ENCODE measurements at regions not wholly inside any gene's neighbourhood (a gene's known extent, or its start where the extent isn't known, plus 50 kb on each side); places are given as distances from the start of the nearest gene placed in this dataset.
"Not testable (repeated sequence)": the region's sequence is repeated elsewhere in the genome, so short reads cannot be mapped to it uniquely, and the experiment has no call there.

GRCh38 chr19:34023381-34023780, 148.9 kb upstream of the LSM14A start:
- DNase-seq (ENCODE audit: low read depth) = no peak

- no peak for DNase-seq (ENCODE audit: low read depth)
Observed at GRCh38 chr19:34033880-34034279, 138.4 kb upstream of the LSM14A start.

GRCh38 chr19:34034318-34034846, 137.9 kb upstream of the LSM14A start:
- DNase-seq (ENCODE audit: low read depth) = no peak

GRCh38 chr19:34041925-34042521, 130.3 kb upstream of the LSM14A start:
- DNase-seq (ENCODE audit: low read depth) = no peak

- no peak for DNase-seq (ENCODE audit: low read depth)
Observed at GRCh38 chr19:34044021-34044420, 128.3 kb upstream of the LSM14A start.

- DNase-seq (ENCODE audit: low read depth) = no peak
Observed at GRCh38 chr19:34049944-34050343, 122.4 kb upstream of the LSM14A start.

- not testable (repeated sequence) for DNase-seq (ENCODE audit: low read depth)
Observed at GRCh38 chr19:34050430-34050829, 121.9 kb upstream of the LSM14A start.

- no peak for DNase-seq (ENCODE audit: low read depth)
Observed at GRCh38 chr19:34051255-34051654, 121.0 kb upstream of the LSM14A start.

GRCh38 chr19:34057155-34057554, 115.1 kb upstream of the LSM14A start:
- DNase-seq (ENCODE audit: low read depth) = no peak

GRCh38 chr19:34066007-34066643, 106.2 kb upstream of the LSM14A start:
- no peak for DNase-seq (ENCODE audit: low read depth)

- DNase-seq (ENCODE audit: low read depth) = no peak
Observed at GRCh38 chr19:34067861-34068271, 104.4 kb upstream of the LSM14A start.

- DNase-seq (ENCODE audit: low read depth) = no peak
Observed at GRCh38 chr19:34075661-34076091, 96.6 kb upstream of the LSM14A start.

- no peak for DNase-seq (ENCODE audit: low read depth)
Observed at GRCh38 chr19:34082289-34083077, 89.8 kb upstream of the LSM14A start.

GRCh38 chr19:34084396-34085145, 87.7 kb upstream of the LSM14A start:
- no peak for DNase-seq (ENCODE audit: low read depth)

GRCh38 chr19:34085336-34085735, 87.0 kb upstream of the LSM14A start:
- DNase-seq (ENCODE audit: low read depth) = no peak

- DNase-seq (ENCODE audit: low read depth) = no peak
Observed at GRCh38 chr19:34088292-34088691, 84.0 kb upstream of the LSM14A start.

GRCh38 chr19:34089566-34089965, 82.7 kb upstream of the LSM14A start:
- DNase-seq (ENCODE audit: low read depth) = no peak

GRCh38 chr19:34094960-34095359, 77.3 kb upstream of the LSM14A start:
- DNase-seq (ENCODE audit: low read depth) = no peak

- not testable (repeated sequence) for DNase-seq (ENCODE audit: low read depth)
Observed at GRCh38 chr19:34095411-34095810, 76.9 kb upstream of the LSM14A start.

- peak; percentile 6 for DNase-seq (ENCODE audit: low read depth)
Observed at GRCh38 chr19:34096020-34096915, 76.0 kb upstream of the LSM14A start.

GRCh38 chr19:34104096-34104495, 68.2 kb upstream of the LSM14A start:
- DNase-seq (ENCODE audit: low read depth) = no peak

Data from forelimb muscle (tissue), 1 donor.